ENCODE measurements at regions not wholly inside any gene's neighbourhood (a gene's known extent, or its start where the extent isn't known, plus 50 kb on each side); places are given as distances from the start of the nearest gene placed in this dataset.

DNA sequence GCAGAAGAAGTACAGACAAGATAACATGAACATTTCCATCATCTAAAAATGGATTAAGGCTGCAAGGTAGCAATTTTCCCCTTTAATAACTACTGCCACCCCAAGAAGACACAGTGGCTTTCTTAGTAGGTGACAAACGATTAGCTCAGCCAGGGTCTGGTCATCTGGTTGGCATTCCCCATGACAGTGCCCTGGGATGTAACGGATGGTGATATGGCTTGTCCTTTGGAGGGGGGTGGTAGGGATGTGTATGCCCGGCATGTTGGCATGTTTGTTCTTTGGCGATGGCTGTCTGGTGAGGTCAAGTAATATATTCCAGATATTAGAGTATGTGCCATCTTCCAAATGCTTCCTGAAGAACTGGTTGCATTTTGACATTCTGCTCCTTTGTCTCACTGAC, 135.6 kb upstream of the ZNF536 start:
- Histone ChIP-seq H4K20me1 (replicated peaks in 1 of 2; ENCODE audit: control insufficient read depth in 1 of 2, insufficient read depth in 2 of 2, low read length in 2 of 2) (no peaks in the 10 kb centered on the region), H3K79me2 (ENCODE audit: control insufficient read depth in 1 of 2, insufficient read depth in 2 of 2, low read length in 2 of 2) (no peaks in the 10 kb centered on the region), H2AK5ac (ENCODE audit: low read depth, low read length) (peak overlapping the region; percentile 82; the same call in 1 of the 2 replicates), H3K14ac (ENCODE audit: insufficient read length) (no peak overlapping the region), H2BK5ac (ENCODE audit: low read depth, low read length) (no peak overlapping the region), H3K23ac (ENCODE audit: insufficient read length) (no peak overlapping the region), H3K9me3 (ENCODE audit: insufficient read depth in 2 of 2, low read depth in 1 of 2, low read length in 1 of 2) (no peaks in the 10 kb centered on the region), H4K91ac (replicated peaks; ENCODE audit: insufficient read length, low read length) (no peak overlapping the region), H3K56ac (replicated peaks; ENCODE audit: insufficient read length, low read depth, low read length) (no peak overlapping the region), H3K27me3 (replicated peaks in 1 of 4; ENCODE audit: control insufficient read depth in 3 of 4, extremely low read depth in 1 of 4, insufficient read depth in 3 of 4, low read length in 3 of 4) (peaks cover 0 to 3% (median 0%) of the 10 kb centered on the region in 4 experiments; a peak in 2 of 7 replicates), H3K4me1 (replicated peaks in 1 of 4; ENCODE audit: control insufficient read depth in 3 of 4, insufficient read depth in 4 of 4, low read length in 3 of 4) (peaks cover 3 to 11% (median 5%) of the 10 kb centered on the region in 4 experiments; a peak in 6 of 7 replicates), H2BK12ac (ENCODE audit: low read depth, low read length) (no peak overlapping the region), H3K18ac (ENCODE audit: extremely low read depth, low read length) (no peak overlapping the region), H3K27ac (ENCODE audit: low read depth, low read length) (no peak overlapping the region), H2BK120ac (replicated peaks; ENCODE audit: low read depth, low read length) (no peak overlapping the region), H3K79me1 (ENCODE audit: low read depth, low read length) (no peaks in the 10 kb centered on the region; the same call in 1 of the 2 replicates), H4K8ac (ENCODE audit: extremely low read depth, insufficient read depth, low read length) (no peak overlapping the region), H3K4me2 (ENCODE audit: insufficient read depth in 1 of 2, low read depth in 2 of 2, low read length in 2 of 2) (no peak overlapping the region), H3K4ac (replicated peaks; ENCODE audit: insufficient read length, low read depth, low read length) (no peak overlapping the region), H3K23me2 (ENCODE audit: low read depth, low read length) (no peaks in the 10 kb centered on the region; the same call in 1 of the 2 replicates), H2BK20ac (ENCODE audit: low read length) (no peak overlapping the region), H4K5ac (ENCODE audit: insufficient read length, low read depth, low read length) (no peak overlapping the region), H2AFZ (ENCODE audit: low read length) (no peak overlapping the region), H3K36me3 (ENCODE audit: control insufficient read depth in 2 of 4, insufficient read depth in 4 of 4, low read length in 3 of 4) (no peaks in the 10 kb centered on the region), H2BK15ac (ENCODE audit: low read length) (no peak overlapping the region), H3K4me3 (ENCODE audit: extremely low read depth in 1 of 4, insufficient read depth in 2 of 4, low read depth in 3 of 4, low read length in 4 of 4) (no peak overlapping the region), H3K9ac (replicated peaks in 1 of 4; ENCODE audit: extremely low read depth in 1 of 4, low read depth in 3 of 4, low read length in 3 of 4) (no peak overlapping the region)
- WGBS, 2 experiments (ENCODE audit: extremely low coverage in 1 of 2, insufficient coverage in 1 of 2, insufficient read length in 1 of 2, insufficient replicate concordance in 2 of 2, low coverage in 1 of 2, low lambda C conversion rate in 2 of 2, missing lambda C conversion rate in 1 of 2), result 86% methylated on average over 4 of the region's 4 CpGs; no CpG with 5 or more reads in 1 of the 2 experiments
- CTCF ChIA-PET (ENCODE audit: partially characterized antibody), result interaction anchor here (0.6 to 1.1 kb wide), 5 partner anchors 13 to 1117 kb away, joined by 3 to 4 read pairs (median 3); no protein-coding TSS in a partner anchor
- FAIRE-seq, result no peak
- DNase-seq (ENCODE audit: low read depth in 1 of 2, low spot score in 2 of 2), result no peak
- POLR2A ChIA-PET (ENCODE audit: partially characterized antibody), result interaction anchor here (0.7 kb wide), 1 partner anchor 13 kb away, joined by 4 read pairs; no protein-coding TSS in a partner anchor
- TF ChIP-seq CBX5 (IDR thresholded peaks at IDR 0.05; ENCODE audit: low read depth, low read length) (no peak), SRF (IDR thresholded peaks at IDR 0.05; ENCODE audit: low read depth, low read length) (no peak), ASH2L (IDR thresholded peaks at IDR 0.05; ENCODE audit: low read length) (no peak), GTF2F1 (IDR thresholded peaks at IDR 0.05; ENCODE audit: borderline replicate concordance, low read depth, low read length) (no peak), RAD21 (IDR thresholded peaks at IDR 0.05 in 1 of 2, conservative IDR thresholded peaks at IDR 0.05 in 1 of 2; ENCODE audit: low read depth in 2 of 2, low read length in 2 of 2) (no peak), SUZ12 (IDR thresholded peaks at IDR 0.05; ENCODE audit: low read length) (no peak), PHF8 (conservative IDR thresholded peaks at IDR 0.05; ENCODE audit: low read depth, low read length) (no peak), NANOG (IDR thresholded peaks at IDR 0.05; ENCODE audit: insufficient read depth, low read depth, low read length, poor library complexity, severe bottlenecking) (no peak), POLR2AphosphoS5 (IDR thresholded peaks at IDR 0.05; ENCODE audit: low read depth, low read length) (no peak), TEAD4 (IDR thresholded peaks at IDR 0.05; ENCODE audit: low read depth, low read length) (no peak)
- TF ChIP-seq, protein P1, sequence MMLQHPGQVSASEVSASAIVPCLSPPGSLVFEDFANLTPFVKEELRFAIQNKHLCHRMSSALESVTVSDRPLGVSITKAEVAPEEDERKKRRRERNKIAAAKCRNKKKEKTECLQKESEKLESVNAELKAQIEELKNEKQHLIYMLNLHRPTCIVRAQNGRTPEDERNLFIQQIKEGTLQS (IDR thresholded peaks at IDR 0.05; ENCODE audit: insufficient read depth, low read depth, low read length), result no peak
- TF ChIP-seq, protein P2, sequence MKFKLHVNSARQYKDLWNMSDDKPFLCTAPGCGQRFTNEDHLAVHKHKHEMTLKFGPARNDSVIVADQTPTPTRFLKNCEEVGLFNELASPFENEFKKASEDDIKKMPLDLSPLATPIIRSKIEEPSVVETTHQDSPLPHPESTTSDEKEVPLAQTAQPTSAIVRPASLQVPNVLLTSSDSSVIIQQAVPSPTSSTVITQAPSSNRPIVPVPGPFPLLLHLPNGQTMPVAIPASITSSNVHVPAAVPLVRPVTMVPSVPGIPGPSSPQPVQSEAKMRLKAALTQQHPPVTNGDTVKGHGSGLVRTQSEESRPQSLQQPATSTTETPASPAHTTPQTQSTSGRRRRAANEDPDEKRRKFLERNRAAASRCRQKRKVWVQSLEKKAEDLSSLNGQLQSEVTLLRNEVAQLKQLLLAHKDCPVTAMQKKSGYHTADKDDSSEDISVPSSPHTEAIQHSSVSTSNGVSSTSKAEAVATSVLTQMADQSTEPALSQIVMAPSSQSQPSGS (IDR thresholded peaks at IDR 0.05; ENCODE audit: low read length), result no peak

Measured in H1 (cell line).